ENCODE measurements at regions not wholly inside any gene's neighbourhood (a gene's known extent, or its start where the extent isn't known, plus 50 kb on each side); places are given as distances from the start of the nearest gene placed in this dataset.

- Histone ChIP-seq H3K9me3 (ENCODE audit: control insufficient read depth, insufficient read depth, low read depth, low read length) (no peaks in the 10 kb centered on the region), H3K36me3 (ENCODE audit: control insufficient read depth in 2 of 2, insufficient read depth in 1 of 2, low read length in 2 of 2) (no peaks in the 10 kb centered on the region), H3K4me1 (ENCODE audit: control insufficient read depth, insufficient read depth, low read length) (no peaks in the 10 kb centered on the region), H3K4me3 (ENCODE audit: low read depth, low read length) (no peak overlapping the region), H3K27ac (ENCODE audit: extremely low read depth, low read depth, low read length) (no peak overlapping the region)
- TF ChIP-seq CTCF (tag by site-specific recombination; IDR thresholded peaks at IDR 0.05) (no peak), SETDB1 (IDR thresholded peaks at IDR 0.05; ENCODE audit: insufficient read length, low read length) (no peak), ZNF560 (tag by site-specific recombination; IDR thresholded peaks at IDR 0.05; ENCODE audit: borderline replicate concordance) (no peak), ZNF747 (tag by site-specific recombination; IDR thresholded peaks at IDR 0.05) (no peak)
- TF ChIP-seq, protein P1, sequence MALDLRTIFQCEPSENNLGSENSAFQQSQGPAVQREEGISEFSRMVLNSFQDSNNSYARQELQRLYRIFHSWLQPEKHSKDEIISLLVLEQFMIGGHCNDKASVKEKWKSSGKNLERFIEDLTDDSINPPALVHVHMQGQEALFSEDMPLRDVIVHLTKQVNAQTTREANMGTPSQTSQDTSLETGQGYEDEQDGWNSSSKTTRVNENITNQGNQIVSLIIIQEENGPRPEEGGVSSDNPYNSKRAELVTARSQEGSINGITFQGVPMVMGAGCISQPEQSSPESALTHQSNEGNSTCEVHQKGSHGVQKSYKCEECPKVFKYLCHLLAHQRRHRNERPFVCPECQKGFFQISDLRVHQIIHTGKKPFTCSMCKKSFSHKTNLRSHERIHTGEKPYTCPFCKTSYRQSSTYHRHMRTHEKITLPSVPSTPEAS (tag by site-specific recombination; IDR thresholded peaks at IDR 0.05), result no peak
- TF ChIP-seq, protein P2, sequence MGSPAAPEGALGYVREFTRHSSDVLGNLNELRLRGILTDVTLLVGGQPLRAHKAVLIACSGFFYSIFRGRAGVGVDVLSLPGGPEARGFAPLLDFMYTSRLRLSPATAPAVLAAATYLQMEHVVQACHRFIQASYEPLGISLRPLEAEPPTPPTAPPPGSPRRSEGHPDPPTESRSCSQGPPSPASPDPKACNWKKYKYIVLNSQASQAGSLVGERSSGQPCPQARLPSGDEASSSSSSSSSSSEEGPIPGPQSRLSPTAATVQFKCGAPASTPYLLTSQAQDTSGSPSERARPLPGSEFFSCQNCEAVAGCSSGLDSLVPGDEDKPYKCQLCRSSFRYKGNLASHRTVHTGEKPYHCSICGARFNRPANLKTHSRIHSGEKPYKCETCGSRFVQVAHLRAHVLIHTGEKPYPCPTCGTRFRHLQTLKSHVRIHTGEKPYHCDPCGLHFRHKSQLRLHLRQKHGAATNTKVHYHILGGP (tag by site-specific recombination; IDR thresholded peaks at IDR 0.05), result no peak
- ChIA-PET CTCF (no interaction called here), POLR2A (no interaction called here)
Measured at GRCh38 chr2:155145758-155146229, 447.3 kb downstream of the KCNJ3 start.

- Histone ChIP-seq H3K9me3 (ENCODE audit: control insufficient read depth, insufficient read depth, low read depth, low read length) (no peaks in the 10 kb centered on the region), H3K4me1 (ENCODE audit: control insufficient read depth, insufficient read depth, low read length) (no peaks in the 10 kb centered on the region), H3K4me3 (ENCODE audit: low read depth, low read length) (no peak overlapping the region), H3K27ac (ENCODE audit: extremely low read depth, low read depth, low read length) (no peak overlapping the region), H3K36me3 (ENCODE audit: control insufficient read depth in 2 of 2, insufficient read depth in 1 of 2, low read length in 2 of 2) (no peaks in the 10 kb centered on the region)
- POLR2A ChIA-PET, result no interaction called here
- CTCF ChIA-PET, result interaction anchor here (0.8 kb wide), 1 partner anchor 169 kb away, joined by 4 read pairs; no protein-coding TSS in a partner anchor
- TF ChIP-seq BCL11B (tag by site-specific recombination; IDR thresholded peaks at IDR 0.05; ENCODE audit: low read depth), result no peak
- no peak for TF ChIP-seq ZNF548 (tag by site-specific recombination; IDR thresholded peaks at IDR 0.05)
- no peak for TF ChIP-seq OVOL3 (tag by site-specific recombination; IDR thresholded peaks at IDR 0.05)
- TF ChIP-seq ZNF132 (tag by site-specific recombination; IDR thresholded peaks at IDR 0.05; ENCODE audit: borderline replicate concordance), result no peak
- TF ChIP-seq ZBTB20 (tag by site-specific recombination; IDR thresholded peaks at IDR 0.05), result no peak
- TF ChIP-seq SP3 (tag by site-specific recombination; IDR thresholded peaks at IDR 0.05), result no peak
- no peak for TF ChIP-seq ZNF658 (tag by site-specific recombination; IDR thresholded peaks at IDR 0.05)
- TF ChIP-seq, protein P2 (tag by site-specific recombination; IDR thresholded peaks at IDR 0.05), result no peak
- no peak for TF ChIP-seq ZNF202 (tag by site-specific recombination; IDR thresholded peaks at IDR 0.05; ENCODE audit: borderline replicate concordance)
- TF ChIP-seq, protein P3, sequence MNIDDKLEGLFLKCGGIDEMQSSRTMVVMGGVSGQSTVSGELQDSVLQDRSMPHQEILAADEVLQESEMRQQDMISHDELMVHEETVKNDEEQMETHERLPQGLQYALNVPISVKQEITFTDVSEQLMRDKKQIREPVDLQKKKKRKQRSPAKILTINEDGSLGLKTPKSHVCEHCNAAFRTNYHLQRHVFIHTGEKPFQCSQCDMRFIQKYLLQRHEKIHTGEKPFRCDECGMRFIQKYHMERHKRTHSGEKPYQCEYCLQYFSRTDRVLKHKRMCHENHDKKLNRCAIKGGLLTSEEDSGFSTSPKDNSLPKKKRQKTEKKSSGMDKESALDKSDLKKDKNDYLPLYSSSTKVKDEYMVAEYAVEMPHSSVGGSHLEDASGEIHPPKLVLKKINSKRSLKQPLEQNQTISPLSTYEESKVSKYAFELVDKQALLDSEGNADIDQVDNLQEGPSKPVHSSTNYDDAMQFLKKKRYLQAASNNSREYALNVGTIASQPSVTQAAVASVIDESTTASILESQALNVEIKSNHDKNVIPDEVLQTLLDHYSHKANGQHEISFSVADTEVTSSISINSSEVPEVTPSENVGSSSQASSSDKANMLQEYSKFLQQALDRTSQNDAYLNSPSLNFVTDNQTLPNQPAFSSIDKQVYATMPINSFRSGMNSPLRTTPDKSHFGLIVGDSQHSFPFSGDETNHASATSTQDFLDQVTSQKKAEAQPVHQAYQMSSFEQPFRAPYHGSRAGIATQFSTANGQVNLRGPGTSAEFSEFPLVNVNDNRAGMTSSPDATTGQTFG (tag by site-specific recombination; IDR thresholded peaks at IDR 0.05; ENCODE audit: borderline replicate concordance), result no peak
- no peak for TF ChIP-seq ZNF416 (tag by site-specific recombination; IDR thresholded peaks at IDR 0.05)
- TF ChIP-seq ZNF623 (tag by site-specific recombination; IDR thresholded peaks at IDR 0.05), result no peak
- TF ChIP-seq HOXC10 (CRISPR knock-in tag; IDR thresholded peaks at IDR 0.05), result no peak
- no peak for TF ChIP-seq MEIS1 (CRISPR knock-in tag; IDR thresholded peaks at IDR 0.05; ENCODE audit: borderline replicate concordance)
- no peak for TF ChIP-seq PRDM6 (tag by site-specific recombination; IDR thresholded peaks at IDR 0.05)
- no peak for TF ChIP-seq ZNF510 (tag by site-specific recombination; IDR thresholded peaks at IDR 0.05; ENCODE audit: insufficient replicate concordance)
- no peak for TF ChIP-seq ZNF280D (tag by site-specific recombination; IDR thresholded peaks at IDR 0.05)
Measured at GRCh38 chr2:155141418-155141817, 442.9 kb downstream of the KCNJ3 start.
